ENCODE measurements at regions not wholly inside any gene's neighbourhood (a gene's known extent, or its start where the extent isn't known, plus 50 kb on each side); places are given as distances from the start of the nearest gene placed in this dataset.

GRCh38 chr16:66143415-66143814 lies 223.1 kb upstream of the CDH5 start:
- TF ChIP-seq, protein P1, sequence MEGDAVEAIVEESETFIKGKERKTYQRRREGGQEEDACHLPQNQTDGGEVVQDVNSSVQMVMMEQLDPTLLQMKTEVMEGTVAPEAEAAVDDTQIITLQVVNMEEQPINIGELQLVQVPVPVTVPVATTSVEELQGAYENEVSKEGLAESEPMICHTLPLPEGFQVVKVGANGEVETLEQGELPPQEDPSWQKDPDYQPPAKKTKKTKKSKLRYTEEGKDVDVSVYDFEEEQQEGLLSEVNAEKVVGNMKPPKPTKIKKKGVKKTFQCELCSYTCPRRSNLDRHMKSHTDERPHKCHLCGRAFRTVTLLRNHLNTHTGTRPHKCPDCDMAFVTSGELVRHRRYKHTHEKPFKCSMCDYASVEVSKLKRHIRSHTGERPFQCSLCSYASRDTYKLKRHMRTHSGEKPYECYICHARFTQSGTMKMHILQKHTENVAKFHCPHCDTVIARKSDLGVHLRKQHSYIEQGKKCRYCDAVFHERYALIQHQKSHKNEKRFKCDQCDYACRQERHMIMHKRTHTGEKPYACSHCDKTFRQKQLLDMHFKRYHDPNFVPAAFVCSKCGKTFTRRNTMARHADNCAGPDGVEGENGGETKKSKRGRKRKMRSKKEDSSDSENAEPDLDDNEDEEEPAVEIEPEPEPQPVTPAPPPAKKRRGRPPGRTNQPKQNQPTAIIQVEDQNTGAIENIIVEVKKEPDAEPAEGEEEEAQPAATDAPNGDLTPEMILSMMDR (IDR thresholded peaks at IDR 0.05): no peak
- no peak for TF ChIP-seq POLR2A (IDR thresholded peaks at IDR 0.05)
